HCT116 (cell line): ENCODE measurements at regions not wholly inside any gene's neighbourhood (a gene's known extent, or its start where the extent isn't known, plus 50 kb on each side); places are given as distances from the start of the nearest gene placed in this dataset.

Source experiments
- ATAC-seq: fragments of 200-7000 bp; cut with Tn5 transposase; 2 replicates; pipeline ENCODE4 v1.9.1; 2020; ENCODE audit warnings: mild to moderate bottlenecking, moderate library complexity
- BruUV-seq: library from RNA; stranded (reverse); fragments of 400-500 nt; replicated peaks from 2 replicates; lab custom pipeline; 2021; lab: Mats Ljungman, UMichigan
- CTCF ChIA-PET: fragments of 300-600 bp; sonication (Branson Sonifier 250); formaldehyde crosslinking; loops from one replicate; lab custom pipeline; 2021; ENCODE audit warnings: antibody characterized with exemption; lab: Charles Lee
- POLR2A ChIA-PET: fragments of 300-600, 350-600 bp; sonication (Branson Sonifier 250); formaldehyde crosslinking; loops from one replicate; lab custom pipeline; 2021; ENCODE audit warnings: antibody characterized with exemption; lab: Charles Lee
- RAD21 ChIA-PET, 2 experiments: fragments of 300-600 bp; sonication (Branson Sonifier 250); formaldehyde crosslinking; loops; one replicate each; lab custom pipeline; 2023; ENCODE audit warnings: low total read pairs in 2 of 2; ENCODE audit not compliant: uncharacterized antibody in 2 of 2, unreplicated experiment in 2 of 2, low non-redundant PET in 1 of 2; lab: Charles Lee
- DNase-seq: peaks from one replicate; pipeline ENCODE4 v3.0.0-alpha.2; 2010; ENCODE audit warnings: low read depth, low spot score
- H2AFZ ChIP-seq: fragments of 200-600 bp; shearing (Covaris generic), sonication (generic); 2 replicates; pipeline ENCODE4 v1.6.1; 2017; ENCODE audit warnings: low read depth, mixed run types, mixed read lengths, antibody characterized with exemption, low read length; ENCODE audit not compliant: poor library complexity, severe bottlenecking
- H3K27ac ChIP-seq: 2 replicates; pipeline ENCODE4 v1.5.1; 2012; ENCODE audit warnings: low read depth, low read length
- H3K27me3 ChIP-seq: fragments of 200-600 bp; sonication (generic); 2 replicates; pipeline ENCODE4 v1.6.1; 2016; ENCODE audit warnings: mixed run types, low read length, mixed read lengths; ENCODE audit not compliant: insufficient read depth
- H3K36me3 ChIP-seq, 2 experiments: fragments of 200-500 bp in 1 of 2; fragments of 200-600 bp in 1 of 2; sonication (Bioruptor generic) in 1 of 2; sonication (generic) in 1 of 2; 2 replicates each; pipeline versions ENCODE4 v1.5.1 to v1.6.1; 2014 to 2016; ENCODE audit warnings: low read length in 2 of 2, inconsistent platforms in 1 of 2, mixed read lengths in 1 of 2, mixed run types in 1 of 2; ENCODE audit not compliant: insufficient read depth in 2 of 2, control insufficient read depth in 1 of 2
- H3K4me1 ChIP-seq, 2 experiments: fragments of 200-600 bp in 1 of 2; sonication (generic) in 1 of 2; 2 replicates each; pipeline versions ENCODE4 v1.5.1 to v1.6.1; 2012 to 2017; ENCODE audit warnings: low read length in 2 of 2, inconsistent platforms in 1 of 2, mild to moderate bottlenecking in 1 of 2, mixed read lengths in 1 of 2, mixed run types in 1 of 2, moderate library complexity in 1 of 2; ENCODE audit not compliant: insufficient read depth in 2 of 2, control insufficient read depth in 1 of 2
- H3K4me2 ChIP-seq: fragments of 200-600 bp; sonication (generic); 2 replicates; pipeline ENCODE4 v1.6.1; 2017; ENCODE audit warnings: mixed run types, low read length, mixed read lengths
- H3K4me3 ChIP-seq, 2 experiments: fragments of 200-600 bp in 1 of 2; sonication (generic) in 1 of 2; replicated peaks in 1 of 2; 2 replicates each; pipeline ENCODE4 v1.5.1; 2011 to 2016; ENCODE audit warnings: low read length in 2 of 2, control low read depth in 1 of 2, low read depth in 1 of 2, mild to moderate bottlenecking in 1 of 2, mixed read lengths in 1 of 2, mixed run types in 1 of 2
- H3K79me2 ChIP-seq: fragments of 200-600 bp; sonication (generic); 2 replicates; pipeline ENCODE4 v1.6.1; 2017; ENCODE audit warnings: mild to moderate bottlenecking, mixed run types, low read length, moderate library complexity, mixed read lengths; ENCODE audit not compliant: insufficient read depth
- H3K9ac ChIP-seq: fragments of 200-600 bp; sonication (generic); 2 replicates; pipeline ENCODE4 v1.6.1; 2016; ENCODE audit warnings: low read length, mixed read lengths
- H3K9me2 ChIP-seq: fragments of 200-600 bp; sonication (generic), shearing (Covaris generic); 2 replicates; pipeline ENCODE4 v1.6.1; 2017; ENCODE audit warnings: mixed run types, mild to moderate bottlenecking, moderate library complexity; ENCODE audit not compliant: insufficient read depth
- H3K9me3 ChIP-seq, 2 experiments: fragments of 200-500 bp in 1 of 2; fragments of 200-600 bp in 1 of 2; sonication (Bioruptor generic) in 1 of 2; sonication (generic) in 1 of 2; 2 replicates each; pipeline ENCODE4 v1.6.1; 2014 to 2017; ENCODE audit warnings: low read length in 2 of 2, mixed read lengths in 2 of 2, inconsistent platforms in 1 of 2, low read depth in 1 of 2, mild to moderate bottlenecking in 1 of 2, mixed run types in 1 of 2, moderate library complexity in 1 of 2; ENCODE audit not compliant: control insufficient read depth in 1 of 2, insufficient read depth in 1 of 2
- H4K20me1 ChIP-seq: fragments of 200-600 bp; sonication (generic), shearing (Covaris generic); 2 replicates; pipeline ENCODE4 v1.6.1; 2017; ENCODE audit warnings: mixed run types, mild to moderate bottlenecking, moderate library complexity; ENCODE audit not compliant: insufficient read depth
- CBX3 ChIP-seq: IDR thresholded peaks from 2 replicates; pipeline ENCODE4 v1.6.1; 2012; ENCODE audit warnings: low read depth
- EGR1 ChIP-seq: IDR thresholded peaks from 2 replicates; pipeline ENCODE4 v1.6.1; 2012; ENCODE audit warnings: low read depth
- ELF1 ChIP-seq: IDR thresholded peaks from 2 replicates; pipeline ENCODE4 v1.6.1; 2012; ENCODE audit warnings: low read depth, borderline replicate concordance
- EZH2 ChIP-seq: fragments of 200-600 bp; sonication (generic); IDR thresholded peaks from 2 replicates; pipeline ENCODE4 v1.6.1; 2017; ENCODE audit warnings: antibody characterized with exemption, mixed run types
- EZH2phosphoT487 ChIP-seq: fragments of 200-600 bp; IDR thresholded peaks from 2 replicates; pipeline ENCODE4 v1.6.1; 2018; ENCODE audit warnings: antibody characterized with exemption, borderline replicate concordance
- FOSL1 ChIP-seq: IDR thresholded peaks from 2 replicates; pipeline ENCODE4 v1.6.1; 2012; ENCODE audit warnings: low read depth
- JUND ChIP-seq: IDR thresholded peaks from 2 replicates; pipeline ENCODE4 v1.6.1; 2012
- POLR2A ChIP-seq: IDR thresholded peaks from 2 replicates; pipeline ENCODE4 v1.7.0; 2011; ENCODE audit warnings: borderline replicate concordance; ENCODE audit not compliant: insufficient read depth, insufficient read length; ENCODE audit errors: extremely low read depth
- POLR2AphosphoS5 ChIP-seq: IDR thresholded peaks from 2 replicates; pipeline ENCODE4 v1.6.1; 2011; ENCODE audit warnings: mild to moderate bottlenecking, low read depth, low read length, moderate library complexity
- SIN3A ChIP-seq: IDR thresholded peaks from 2 replicates; pipeline ENCODE4 v1.6.1; 2012; ENCODE audit warnings: low read depth
- SRF ChIP-seq: IDR thresholded peaks from 2 replicates; pipeline ENCODE4 v1.6.1; 2012; ENCODE audit warnings: low read depth
- TCF7L2 ChIP-seq: IDR thresholded peaks from 2 replicates; pipeline ENCODE4 v1.7.0; 2011; ENCODE audit warnings: borderline replicate concordance, inconsistent platforms; ENCODE audit not compliant: insufficient read depth, insufficient read length; ENCODE audit errors: extremely low read depth
- ZFX ChIP-seq: fragments of 450-650 bp; IDR thresholded peaks from 2 replicates; pipeline ENCODE4 v1.6.1; 2017
- ZNF274 ChIP-seq: fragments of 200-500 bp; sonication (Bioruptor generic); IDR thresholded peaks from 2 replicates; pipeline ENCODE4 v1.6.1; 2014; ENCODE audit warnings: mild to moderate bottlenecking, low read depth, low read length, inconsistent platforms
- intact Hi-C: fragments of 100-400 bp; cut with micrococcal nuclease; formaldehyde crosslinking; loops from 2 replicates; pipeline ENCODE4 v1.10.0; 2022
- TF ChIP-seq, protein P1 (sequence below): IDR thresholded peaks from 2 replicates; pipeline ENCODE4 v1.6.1; 2012; ENCODE audit warnings: low read depth
- TF ChIP-seq, protein P2 (sequence below): IDR thresholded peaks from 2 replicates; pipeline ENCODE4 v1.6.1; 2012
- TF ChIP-seq, protein P3 (sequence below), 3 experiments: fragments of 200-600 bp in 1 of 3; sonication (generic) in 1 of 3; IDR thresholded peaks in 2 of 3; conservative IDR thresholded peaks in 1 of 3; 2 replicates each; pipeline ENCODE4 v1.5.1; 2012 to 2017; ENCODE audit warnings: low read depth in 2 of 3, low read length in 2 of 3, antibody characterized with exemption in 1 of 3, borderline replicate concordance in 1 of 3, control low read depth in 1 of 3, mild to moderate bottlenecking in 1 of 3, mixed read lengths in 1 of 3, mixed run types in 1 of 3, moderate library complexity in 1 of 3; ENCODE audit not compliant: insufficient read depth in 1 of 3
- TF ChIP-seq, protein P4 (sequence below): IDR thresholded peaks from 2 replicates; pipeline ENCODE4 v1.6.1; 2012

DNA sequence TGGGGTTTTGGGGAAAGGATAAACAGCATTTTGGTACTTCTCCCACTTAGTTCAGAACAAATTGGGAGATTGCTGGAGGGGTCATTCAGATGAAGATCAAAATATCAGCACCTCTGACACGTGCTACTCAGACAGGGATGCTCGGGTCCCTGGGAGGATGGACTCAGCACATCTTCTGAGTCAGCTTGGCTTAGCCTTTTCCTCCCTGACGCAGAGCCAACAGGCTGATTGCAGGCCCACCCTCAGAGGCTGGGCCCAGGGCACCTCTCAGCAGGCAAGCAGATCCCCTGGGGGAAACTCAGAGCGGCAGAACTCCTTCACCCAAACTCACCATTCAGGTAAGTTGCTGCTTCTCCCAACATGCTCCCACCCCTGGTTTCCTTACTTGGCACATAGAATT is 304.9 kb downstream of the TLE3 start:
- no peaks in the 10 kb centered on the region for H3K27me3 ChIP-seq
- no peaks in the 10 kb centered on the region for H3K9me2 ChIP-seq
- TF ChIP-seq, protein P1, sequence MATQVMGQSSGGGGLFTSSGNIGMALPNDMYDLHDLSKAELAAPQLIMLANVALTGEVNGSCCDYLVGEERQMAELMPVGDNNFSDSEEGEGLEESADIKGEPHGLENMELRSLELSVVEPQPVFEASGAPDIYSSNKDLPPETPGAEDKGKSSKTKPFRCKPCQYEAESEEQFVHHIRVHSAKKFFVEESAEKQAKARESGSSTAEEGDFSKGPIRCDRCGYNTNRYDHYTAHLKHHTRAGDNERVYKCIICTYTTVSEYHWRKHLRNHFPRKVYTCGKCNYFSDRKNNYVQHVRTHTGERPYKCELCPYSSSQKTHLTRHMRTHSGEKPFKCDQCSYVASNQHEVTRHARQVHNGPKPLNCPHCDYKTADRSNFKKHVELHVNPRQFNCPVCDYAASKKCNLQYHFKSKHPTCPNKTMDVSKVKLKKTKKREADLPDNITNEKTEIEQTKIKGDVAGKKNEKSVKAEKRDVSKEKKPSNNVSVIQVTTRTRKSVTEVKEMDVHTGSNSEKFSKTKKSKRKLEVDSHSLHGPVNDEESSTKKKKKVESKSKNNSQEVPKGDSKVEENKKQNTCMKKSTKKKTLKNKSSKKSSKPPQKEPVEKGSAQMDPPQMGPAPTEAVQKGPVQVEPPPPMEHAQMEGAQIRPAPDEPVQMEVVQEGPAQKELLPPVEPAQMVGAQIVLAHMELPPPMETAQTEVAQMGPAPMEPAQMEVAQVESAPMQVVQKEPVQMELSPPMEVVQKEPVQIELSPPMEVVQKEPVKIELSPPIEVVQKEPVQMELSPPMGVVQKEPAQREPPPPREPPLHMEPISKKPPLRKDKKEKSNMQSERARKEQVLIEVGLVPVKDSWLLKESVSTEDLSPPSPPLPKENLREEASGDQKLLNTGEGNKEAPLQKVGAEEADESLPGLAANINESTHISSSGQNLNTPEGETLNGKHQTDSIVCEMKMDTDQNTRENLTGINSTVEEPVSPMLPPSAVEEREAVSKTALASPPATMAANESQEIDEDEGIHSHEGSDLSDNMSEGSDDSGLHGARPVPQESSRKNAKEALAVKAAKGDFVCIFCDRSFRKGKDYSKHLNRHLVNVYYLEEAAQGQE: no peak
- TF ChIP-seq, protein P2, sequence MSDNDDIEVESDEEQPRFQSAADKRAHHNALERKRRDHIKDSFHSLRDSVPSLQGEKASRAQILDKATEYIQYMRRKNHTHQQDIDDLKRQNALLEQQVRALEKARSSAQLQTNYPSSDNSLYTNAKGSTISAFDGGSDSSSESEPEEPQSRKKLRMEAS: no peak
- TF ChIP-seq FOSL1 (no peak), SRF (no peak), JUND (no peak), ZNF274 (no peak), EZH2 (no peak), POLR2AphosphoS5 (no peak), POLR2A (no peak), EGR1 (no peak), CBX3 (no peak), TCF7L2 (no peak), SIN3A (no peak), ELF1 (no peak), ZFX (no peak), EZH2phosphoT487 (no peak)
- TF ChIP-seq, protein P3, sequence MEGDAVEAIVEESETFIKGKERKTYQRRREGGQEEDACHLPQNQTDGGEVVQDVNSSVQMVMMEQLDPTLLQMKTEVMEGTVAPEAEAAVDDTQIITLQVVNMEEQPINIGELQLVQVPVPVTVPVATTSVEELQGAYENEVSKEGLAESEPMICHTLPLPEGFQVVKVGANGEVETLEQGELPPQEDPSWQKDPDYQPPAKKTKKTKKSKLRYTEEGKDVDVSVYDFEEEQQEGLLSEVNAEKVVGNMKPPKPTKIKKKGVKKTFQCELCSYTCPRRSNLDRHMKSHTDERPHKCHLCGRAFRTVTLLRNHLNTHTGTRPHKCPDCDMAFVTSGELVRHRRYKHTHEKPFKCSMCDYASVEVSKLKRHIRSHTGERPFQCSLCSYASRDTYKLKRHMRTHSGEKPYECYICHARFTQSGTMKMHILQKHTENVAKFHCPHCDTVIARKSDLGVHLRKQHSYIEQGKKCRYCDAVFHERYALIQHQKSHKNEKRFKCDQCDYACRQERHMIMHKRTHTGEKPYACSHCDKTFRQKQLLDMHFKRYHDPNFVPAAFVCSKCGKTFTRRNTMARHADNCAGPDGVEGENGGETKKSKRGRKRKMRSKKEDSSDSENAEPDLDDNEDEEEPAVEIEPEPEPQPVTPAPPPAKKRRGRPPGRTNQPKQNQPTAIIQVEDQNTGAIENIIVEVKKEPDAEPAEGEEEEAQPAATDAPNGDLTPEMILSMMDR (IDR thresholded peaks at IDR 0.05 in 2 of 3, conservative IDR thresholded peaks at IDR 0.05 in 1 of 3; ENCODE audit: borderline replicate concordance in 1 of 3, insufficient read depth in 1 of 3, low read depth in 2 of 3, low read length in 2 of 3): no peak
- TF ChIP-seq, protein P4, sequence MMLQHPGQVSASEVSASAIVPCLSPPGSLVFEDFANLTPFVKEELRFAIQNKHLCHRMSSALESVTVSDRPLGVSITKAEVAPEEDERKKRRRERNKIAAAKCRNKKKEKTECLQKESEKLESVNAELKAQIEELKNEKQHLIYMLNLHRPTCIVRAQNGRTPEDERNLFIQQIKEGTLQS: no peak
- RAD21 ChIA-PET: no interaction called here
- intact Hi-C loops: no loop called here
- POLR2A ChIA-PET: no interaction called here
- H3K4me1 ChIP-seq: peaks cover 21% of the 10 kb centered on the region in 2 experiments
- H3K9me3 ChIP-seq: no peaks in the 10 kb centered on the region
- ATAC-seq (no peak), DNase-seq (no peak)
- H3K36me3 ChIP-seq: no peaks in the 10 kb centered on the region
- H3K27ac ChIP-seq: no peak overlapping the region
- no TSS peak for BruUV-seq
- no peaks in the 10 kb centered on the region for H4K20me1 ChIP-seq
- H2AFZ ChIP-seq: no peak overlapping the region
- no peaks in the 10 kb centered on the region for H3K79me2 ChIP-seq
- no peak overlapping the region for H3K4me2 ChIP-seq
- CTCF ChIA-PET: no interaction called here
- H3K4me3 ChIP-seq: no peak overlapping the region
- no peak overlapping the region for H3K9ac ChIP-seq
